HCT116 (cell line): ENCODE measurements at regions not wholly inside any gene's neighbourhood (a gene's known extent, or its start where the extent isn't known, plus 50 kb on each side); places are given as distances from the start of the nearest gene placed in this dataset.

Source experiments
- ATAC-seq: fragments of 200-7000 bp; cut with Tn5 transposase; 2 replicates; pipeline ENCODE4 v1.9.1; 2020; ENCODE audit warnings: mild to moderate bottlenecking, moderate library complexity
- BruUV-seq: library from RNA; stranded (reverse); fragments of 400-500 nt; replicated peaks from 2 replicates; lab custom pipeline; 2021; lab: Mats Ljungman, UMichigan
- CTCF ChIA-PET: fragments of 300-600 bp; sonication (Branson Sonifier 250); formaldehyde crosslinking; loops from one replicate; lab custom pipeline; 2021; ENCODE audit warnings: antibody characterized with exemption; lab: Charles Lee
- POLR2A ChIA-PET: fragments of 300-600, 350-600 bp; sonication (Branson Sonifier 250); formaldehyde crosslinking; loops from one replicate; lab custom pipeline; 2021; ENCODE audit warnings: antibody characterized with exemption; lab: Charles Lee
- RAD21 ChIA-PET, 2 experiments: fragments of 300-600 bp; sonication (Branson Sonifier 250); formaldehyde crosslinking; loops; one replicate each; lab custom pipeline; 2023; ENCODE audit warnings: low total read pairs in 2 of 2; ENCODE audit not compliant: uncharacterized antibody in 2 of 2, unreplicated experiment in 2 of 2, low non-redundant PET in 1 of 2; lab: Charles Lee
- DNase-seq: peaks from one replicate; pipeline ENCODE4 v3.0.0-alpha.2; 2010; ENCODE audit warnings: low read depth, low spot score
- H2AFZ ChIP-seq: fragments of 200-600 bp; shearing (Covaris generic), sonication (generic); 2 replicates; pipeline ENCODE4 v1.6.1; 2017; ENCODE audit warnings: low read depth, mixed run types, mixed read lengths, antibody characterized with exemption, low read length; ENCODE audit not compliant: poor library complexity, severe bottlenecking
- H3K27ac ChIP-seq: 2 replicates; pipeline ENCODE4 v1.5.1; 2012; ENCODE audit warnings: low read depth, low read length
- H3K27me3 ChIP-seq: fragments of 200-600 bp; sonication (generic); 2 replicates; pipeline ENCODE4 v1.6.1; 2016; ENCODE audit warnings: mixed run types, low read length, mixed read lengths; ENCODE audit not compliant: insufficient read depth
- H3K36me3 ChIP-seq, 2 experiments: fragments of 200-500 bp in 1 of 2; fragments of 200-600 bp in 1 of 2; sonication (Bioruptor generic) in 1 of 2; sonication (generic) in 1 of 2; 2 replicates each; pipeline versions ENCODE4 v1.5.1 to v1.6.1; 2014 to 2016; ENCODE audit warnings: low read length in 2 of 2, inconsistent platforms in 1 of 2, mixed read lengths in 1 of 2, mixed run types in 1 of 2; ENCODE audit not compliant: insufficient read depth in 2 of 2, control insufficient read depth in 1 of 2
- H3K4me1 ChIP-seq, 2 experiments: fragments of 200-600 bp in 1 of 2; sonication (generic) in 1 of 2; 2 replicates each; pipeline versions ENCODE4 v1.5.1 to v1.6.1; 2012 to 2017; ENCODE audit warnings: low read length in 2 of 2, inconsistent platforms in 1 of 2, mild to moderate bottlenecking in 1 of 2, mixed read lengths in 1 of 2, mixed run types in 1 of 2, moderate library complexity in 1 of 2; ENCODE audit not compliant: insufficient read depth in 2 of 2, control insufficient read depth in 1 of 2
- H3K4me2 ChIP-seq: fragments of 200-600 bp; sonication (generic); 2 replicates; pipeline ENCODE4 v1.6.1; 2017; ENCODE audit warnings: mixed run types, low read length, mixed read lengths
- H3K4me3 ChIP-seq, 2 experiments: fragments of 200-600 bp in 1 of 2; sonication (generic) in 1 of 2; replicated peaks in 1 of 2; 2 replicates each; pipeline ENCODE4 v1.5.1; 2011 to 2016; ENCODE audit warnings: low read length in 2 of 2, control low read depth in 1 of 2, low read depth in 1 of 2, mild to moderate bottlenecking in 1 of 2, mixed read lengths in 1 of 2, mixed run types in 1 of 2
- H3K79me2 ChIP-seq: fragments of 200-600 bp; sonication (generic); 2 replicates; pipeline ENCODE4 v1.6.1; 2017; ENCODE audit warnings: mild to moderate bottlenecking, mixed run types, low read length, moderate library complexity, mixed read lengths; ENCODE audit not compliant: insufficient read depth
- H3K9ac ChIP-seq: fragments of 200-600 bp; sonication (generic); 2 replicates; pipeline ENCODE4 v1.6.1; 2016; ENCODE audit warnings: low read length, mixed read lengths
- H3K9me2 ChIP-seq: fragments of 200-600 bp; sonication (generic), shearing (Covaris generic); 2 replicates; pipeline ENCODE4 v1.6.1; 2017; ENCODE audit warnings: mixed run types, mild to moderate bottlenecking, moderate library complexity; ENCODE audit not compliant: insufficient read depth
- H3K9me3 ChIP-seq, 2 experiments: fragments of 200-500 bp in 1 of 2; fragments of 200-600 bp in 1 of 2; sonication (Bioruptor generic) in 1 of 2; sonication (generic) in 1 of 2; 2 replicates each; pipeline ENCODE4 v1.6.1; 2014 to 2017; ENCODE audit warnings: low read length in 2 of 2, mixed read lengths in 2 of 2, inconsistent platforms in 1 of 2, low read depth in 1 of 2, mild to moderate bottlenecking in 1 of 2, mixed run types in 1 of 2, moderate library complexity in 1 of 2; ENCODE audit not compliant: control insufficient read depth in 1 of 2, insufficient read depth in 1 of 2
- H4K20me1 ChIP-seq: fragments of 200-600 bp; sonication (generic), shearing (Covaris generic); 2 replicates; pipeline ENCODE4 v1.6.1; 2017; ENCODE audit warnings: mixed run types, mild to moderate bottlenecking, moderate library complexity; ENCODE audit not compliant: insufficient read depth
- CEBPB ChIP-seq: IDR thresholded peaks from 2 replicates; pipeline ENCODE4 v1.6.1; 2012; ENCODE audit warnings: low read depth
- CTCF ChIP-seq, 3 experiments: fragments of 200-600 bp in 1 of 3; sonication (generic) in 1 of 3; IDR thresholded peaks in 2 of 3; conservative IDR thresholded peaks in 1 of 3; 2 replicates each; pipeline ENCODE4 v1.5.1; 2012 to 2017; ENCODE audit warnings: low read depth in 2 of 3, low read length in 2 of 3, antibody characterized with exemption in 1 of 3, borderline replicate concordance in 1 of 3, control low read depth in 1 of 3, mild to moderate bottlenecking in 1 of 3, mixed read lengths in 1 of 3, mixed run types in 1 of 3, moderate library complexity in 1 of 3; ENCODE audit not compliant: insufficient read depth in 1 of 3
- EGR1 ChIP-seq: IDR thresholded peaks from 2 replicates; pipeline ENCODE4 v1.6.1; 2012; ENCODE audit warnings: low read depth
- EZH2 ChIP-seq: fragments of 200-600 bp; sonication (generic); IDR thresholded peaks from 2 replicates; pipeline ENCODE4 v1.6.1; 2017; ENCODE audit warnings: antibody characterized with exemption, mixed run types
- JUND ChIP-seq: IDR thresholded peaks from 2 replicates; pipeline ENCODE4 v1.6.1; 2012
- MAX ChIP-seq: IDR thresholded peaks from 2 replicates; pipeline ENCODE4 v1.6.1; 2012
- POLR2A ChIP-seq: IDR thresholded peaks from 2 replicates; pipeline ENCODE4 v1.7.0; 2011; ENCODE audit warnings: borderline replicate concordance; ENCODE audit not compliant: insufficient read depth, insufficient read length; ENCODE audit errors: extremely low read depth
- POLR2AphosphoS5 ChIP-seq: IDR thresholded peaks from 2 replicates; pipeline ENCODE4 v1.6.1; 2011; ENCODE audit warnings: mild to moderate bottlenecking, low read depth, low read length, moderate library complexity
- RAD21 ChIP-seq: IDR thresholded peaks from 2 replicates; pipeline ENCODE4 v1.6.1; 2012; ENCODE audit warnings: low read depth, mild to moderate bottlenecking
- REST ChIP-seq: IDR thresholded peaks from 2 replicates; pipeline ENCODE4 v1.6.1; 2012; ENCODE audit warnings: low read depth
- SRF ChIP-seq: IDR thresholded peaks from 2 replicates; pipeline ENCODE4 v1.6.1; 2012; ENCODE audit warnings: low read depth
- TCF7L2 ChIP-seq: IDR thresholded peaks from 2 replicates; pipeline ENCODE4 v1.7.0; 2011; ENCODE audit warnings: borderline replicate concordance, inconsistent platforms; ENCODE audit not compliant: insufficient read depth, insufficient read length; ENCODE audit errors: extremely low read depth
- YY1 ChIP-seq: IDR thresholded peaks from 2 replicates; pipeline ENCODE4 v1.6.1; 2011; ENCODE audit warnings: low read length, low read depth, moderate library complexity, mild to moderate bottlenecking; ENCODE audit not compliant: insufficient replicate concordance; ENCODE audit errors: extremely low read depth
- ZFX ChIP-seq: fragments of 450-650 bp; IDR thresholded peaks from 2 replicates; pipeline ENCODE4 v1.6.1; 2017
- ZNF274 ChIP-seq: fragments of 200-500 bp; sonication (Bioruptor generic); IDR thresholded peaks from 2 replicates; pipeline ENCODE4 v1.6.1; 2014; ENCODE audit warnings: mild to moderate bottlenecking, low read depth, low read length, inconsistent platforms
- intact Hi-C: fragments of 100-400 bp; cut with micrococcal nuclease; formaldehyde crosslinking; loops from 2 replicates; pipeline ENCODE4 v1.10.0; 2022

- no peaks in the 10 kb centered on the region for H4K20me1 ChIP-seq
- H3K4me2 ChIP-seq: no peak overlapping the region
- ChIA-PET CTCF (no interaction called here), POLR2A (interaction anchor here (0.7 kb wide), 1 partner anchor 70 kb away, joined by 3 read pairs; no protein-coding TSS in a partner anchor), RAD21 (no interaction called here)
- H3K36me3 ChIP-seq: no peaks in the 10 kb centered on the region
- H3K9me3 ChIP-seq: no peaks in the 10 kb centered on the region
- H3K79me2 ChIP-seq: no peaks in the 10 kb centered on the region
- intact Hi-C loops: no loop called here
- DNase-seq (no peak), ATAC-seq (no peak)
- no peak overlapping the region for H3K4me3 ChIP-seq
- H3K9ac ChIP-seq: no peak overlapping the region
- no peaks in the 10 kb centered on the region for H3K27me3 ChIP-seq
- BruUV-seq: no TSS peak
- no peaks in the 10 kb centered on the region for H3K9me2 ChIP-seq
- no peaks in the 10 kb centered on the region for H3K4me1 ChIP-seq
- no peak overlapping the region for H3K27ac ChIP-seq
- no peak overlapping the region for H2AFZ ChIP-seq
- TF ChIP-seq REST (no peak), POLR2AphosphoS5 (no peak), EGR1 (no peak), SRF (no peak), POLR2A (no peak), ZFX (no peak), JUND (no peak), ZNF274 (no peak), MAX (no peak), YY1 (no peak), CTCF (IDR thresholded peaks at IDR 0.05 in 2 of 3, conservative IDR thresholded peaks at IDR 0.05 in 1 of 3; ENCODE audit: borderline replicate concordance in 1 of 3, insufficient read depth in 1 of 3, low read depth in 2 of 3, low read length in 2 of 3) (no peak), EZH2 (no peak), RAD21 (no peak), TCF7L2 (no peak), CEBPB (no peak)
These were observed 57.8 kb upstream of the CPOX start for GRCh38 chr3:98650971-98651779.
